Uterus (tissue), 3 donors: ENCODE measurements at regions not wholly inside any gene's neighbourhood (a gene's known extent, or its start where the extent isn't known, plus 50 kb on each side); places are given as distances from the start of the nearest gene placed in this dataset.

Experiments
- DNase-seq, 2 donors: peaks; one replicate each; pipeline ENCODE4 v3.0.0-alpha.2; 2019 to 2020
- H3K27ac ChIP-seq, 2 donors: fragments of 200-600 bp; sonication (generic); 1 replicate in 1 of 2; 2 replicates in 1 of 2; pipeline ENCODE4 v1.5.1; 2016 to 2018
- H3K27me3 ChIP-seq, 2 donors: fragments of 200-600 bp; sonication (generic); one replicate each; pipeline ENCODE4 v1.5.1; 2018 to 2019; ENCODE audit warnings: control low read depth in 1 of 2
- H3K36me3 ChIP-seq, 2 donors: fragments of 200-600 bp; sonication (generic); one replicate each; pipeline ENCODE4 v1.5.1; 2019; ENCODE audit warnings: control low read depth in 1 of 2
- H3K4me1 ChIP-seq, 2 donors: fragments of 200-600 bp; sonication (generic); one replicate each; pipeline ENCODE4 v1.5.1; 2018 to 2019; ENCODE audit warnings: control low read depth in 1 of 2
- H3K4me3 ChIP-seq, 2 donors: fragments of 200-600 bp; sonication (generic); 1 replicate in 1 of 2; 2 replicates in 1 of 2; pipeline ENCODE4 v1.5.1; 2018 to 2019; ENCODE audit warnings: mild to moderate bottlenecking in 1 of 2
- H3K9me3 ChIP-seq, 2 donors: fragments of 200-600 bp; sonication (generic); one replicate each; pipeline ENCODE4 v1.5.1; 2019; ENCODE audit warnings: control low read depth in 1 of 2
- CTCF ChIP-seq, 4 experiments: fragments of 200-600 bp in 2 of 4; fragments of 450-650 bp in 2 of 4; sonication (generic) in 2 of 4; IDR thresholded peaks; one replicate each; pipeline ENCODE4 v1.5.1; 2016 to 2019; ENCODE audit warnings: antibody characterized with exemption in 4 of 4, mild to moderate bottlenecking in 2 of 4, moderate library complexity in 1 of 4
- POLR2A ChIP-seq, 2 donors: fragments of 450-650 bp; IDR thresholded peaks; one replicate each; pipeline ENCODE4 v1.6.1; 2016; ENCODE audit warnings: antibody characterized with exemption in 2 of 2, mild to moderate bottlenecking in 1 of 2, moderate library complexity in 1 of 2
- intact Hi-C: fragments of 100-400 bp; cut with DNase I; formaldehyde crosslinking; loops from one replicate; pipeline ENCODE4 v1.15.1; 2023; ENCODE audit warnings: low total_unique reads
- donor health status: DM: yes; HTN: yes; CAD: no.

- TF ChIP-seq CTCF (IDR thresholded peaks at IDR 0.05), result no peak
- intact Hi-C loops, result no loop called here
- peaks cover 0 to 9% of the 10 kb centered on the region in 2 donors for H3K4me1 ChIP-seq
- no peaks in the 10 kb centered on the region for H3K9me3 ChIP-seq
- no peaks in the 10 kb centered on the region for H3K36me3 ChIP-seq
- H3K27ac ChIP-seq, result no peak overlapping the region
- H3K27me3 ChIP-seq, result no peaks in the 10 kb centered on the region
- H3K4me3 ChIP-seq, result no peak overlapping the region
- no peak for DNase-seq
Observed at GRCh38 chr22:48277868-48278581, 1515.6 kb downstream of the TBC1D22A start.

GRCh38 chr22:48276994-48277867, 1514.8 kb downstream of the TBC1D22A start:
- Histone ChIP-seq H3K27ac (no peak overlapping the region), H3K27me3 (no peaks in the 10 kb centered on the region), H3K4me3 (no peak overlapping the region), H3K4me1 (peaks cover 0 to 9% of the 10 kb centered on the region in 2 donors), H3K36me3 (no peaks in the 10 kb centered on the region), H3K9me3 (no peaks in the 10 kb centered on the region)
- no peak for TF ChIP-seq POLR2A (IDR thresholded peaks at IDR 0.05)
- TF ChIP-seq CTCF (IDR thresholded peaks at IDR 0.05), result no peak
- intact Hi-C loops, result no loop called here
- DNase-seq, result no peak

GRCh38 chr22:48275412-48275811, 1513.0 kb downstream of the TBC1D22A start:
- DNase-seq, result no peak
- TF ChIP-seq POLR2A (IDR thresholded peaks at IDR 0.05), result no peak
- TF ChIP-seq CTCF (IDR thresholded peaks at IDR 0.05), result no peak
- Histone ChIP-seq H3K27ac (no peak overlapping the region), H3K9me3 (no peaks in the 10 kb centered on the region), H3K36me3 (no peaks in the 10 kb centered on the region), H3K4me3 (no peak overlapping the region), H3K27me3 (no peaks in the 10 kb centered on the region), H3K4me1 (peaks cover 0 to 9% of the 10 kb centered on the region in 2 donors)
- intact Hi-C loops, result no loop called here

- Histone ChIP-seq H3K4me1 (no peaks in the 10 kb centered on the region), H3K27ac (no peak overlapping the region), H3K9me3 (no peaks in the 10 kb centered on the region), H3K36me3 (no peaks in the 10 kb centered on the region), H3K4me3 (no peak overlapping the region), H3K27me3 (no peaks in the 10 kb centered on the region)
- intact Hi-C loops, result no loop called here
- no peak for DNase-seq
- TF ChIP-seq CTCF (IDR thresholded peaks at IDR 0.05), result no peak
- TF ChIP-seq POLR2A (IDR thresholded peaks at IDR 0.05), result no peak
Observed at GRCh38 chr22:48270731-48271130, 1508.3 kb downstream of the TBC1D22A start.
